ENCODE measurements at regions not wholly inside any gene's neighbourhood (a gene's known extent, or its start where the extent isn't known, plus 50 kb on each side); places are given as distances from the start of the nearest gene placed in this dataset.
"Not testable (repeated sequence)": the region's sequence is repeated elsewhere in the genome, so short reads cannot be mapped to it uniquely, and the experiment has no call there.

DNA sequence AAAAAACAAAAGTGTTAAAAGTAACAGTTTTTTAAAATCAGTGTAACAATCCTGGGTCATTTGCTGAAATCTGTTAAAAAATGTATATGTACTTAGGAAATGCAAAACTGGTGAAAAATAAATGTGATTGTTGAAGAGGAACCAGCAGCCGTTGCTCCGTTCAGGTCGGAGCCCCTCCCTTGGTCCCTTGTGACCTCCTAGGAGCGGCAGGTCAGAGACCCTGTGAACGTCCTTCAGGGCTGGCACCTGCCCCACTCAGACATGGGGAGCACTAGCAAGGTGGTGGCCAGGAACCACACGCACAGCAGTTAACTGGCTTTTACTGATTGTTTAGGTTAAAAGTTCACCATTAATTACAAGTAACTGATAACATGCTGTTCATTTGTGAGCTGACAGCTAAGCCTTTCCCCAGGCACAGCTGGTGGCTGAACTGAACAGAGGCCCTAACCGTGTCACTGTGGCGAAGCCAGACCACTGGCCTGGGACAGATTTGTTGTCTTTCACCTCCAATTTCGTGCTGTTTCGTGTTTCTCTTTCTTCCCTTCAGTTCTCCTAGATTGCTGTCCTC, 159.2 kb upstream of the ALKAL2 start:
- no peak for DNase-seq (ENCODE audit: low read depth)

DNA sequence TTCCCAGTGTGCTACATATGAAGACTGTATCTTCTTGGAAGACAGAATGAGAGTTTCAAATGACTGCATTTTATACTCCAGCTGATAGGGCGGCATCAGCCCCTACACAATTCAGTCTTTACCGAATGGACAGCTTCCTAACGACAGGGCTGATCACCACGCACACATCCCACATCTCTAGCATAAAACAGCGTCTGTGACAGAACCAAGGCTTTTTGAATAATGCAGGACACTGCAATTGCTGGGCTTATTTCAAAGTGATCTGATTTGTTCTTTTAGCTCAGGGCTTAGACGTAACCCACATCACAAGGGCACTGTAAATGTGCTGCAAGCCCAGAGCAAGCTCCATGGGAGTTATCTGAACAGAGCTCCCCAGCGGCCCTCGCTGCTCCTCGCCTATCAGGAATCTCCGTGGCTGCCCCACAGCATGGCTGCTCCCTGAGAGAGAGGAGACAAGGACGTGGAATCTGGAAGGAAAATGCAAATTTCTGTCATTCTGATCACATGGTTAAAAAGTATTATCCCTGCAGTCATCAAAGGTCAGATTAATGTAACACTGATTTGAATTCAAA, 158.5 kb upstream of the ALKAL2 start:
- DNase-seq (ENCODE audit: low read depth): no peak

DNA sequence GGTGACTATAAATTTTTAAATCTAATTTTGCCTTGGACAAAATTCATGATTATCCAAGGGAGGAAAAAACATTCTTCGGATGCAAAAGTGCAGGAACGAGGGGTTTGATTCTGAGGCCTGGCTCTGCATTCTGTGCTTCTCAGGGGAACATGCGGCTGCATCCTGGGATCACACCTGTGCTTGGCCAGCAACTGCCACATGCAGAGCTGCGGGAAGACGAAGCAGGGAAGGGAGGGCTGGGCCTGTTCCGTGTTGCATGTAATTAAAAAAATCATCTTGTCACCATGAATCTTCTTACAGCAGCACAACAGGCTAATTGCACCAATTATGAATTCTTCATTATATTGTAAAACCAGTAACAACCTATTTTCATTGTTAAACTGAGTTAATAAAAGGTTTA, 158.0 kb upstream of the ALKAL2 start:
- no peak for DNase-seq (ENCODE audit: low read depth)

GRCh38 chr2:444937-445884, 157.3 kb upstream of the ALKAL2 start:
- DNase-seq (ENCODE audit: low read depth): no peak

DNA sequence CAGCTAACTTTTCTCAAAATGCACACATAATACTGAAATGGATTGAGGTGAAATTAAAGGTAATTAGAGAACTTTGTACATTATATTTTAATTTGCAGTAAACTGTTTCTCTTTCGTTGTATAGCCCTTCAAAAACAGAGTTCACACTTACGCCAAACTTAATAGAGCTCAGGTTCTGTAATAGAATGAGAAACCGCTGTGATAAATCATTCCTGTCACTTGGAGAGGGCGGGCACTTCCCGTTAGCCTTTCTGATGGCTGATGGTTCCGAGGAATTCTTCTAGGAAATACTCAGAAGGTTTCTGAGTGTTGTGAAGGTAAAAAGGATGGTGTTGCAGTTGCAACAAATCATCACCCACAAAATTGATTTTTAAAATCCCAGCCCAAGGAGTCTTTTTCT, 155.8 kb upstream of the ALKAL2 start:
- no peak for DNase-seq (ENCODE audit: low read depth)

GRCh38 chr2:443216-443615, 155.3 kb upstream of the ALKAL2 start:
- DNase-seq (ENCODE audit: low read depth): no peak

GRCh38 chr2:441258-442022, 153.5 kb upstream of the ALKAL2 start:
- DNase-seq (ENCODE audit: low read depth): no peak

DNA sequence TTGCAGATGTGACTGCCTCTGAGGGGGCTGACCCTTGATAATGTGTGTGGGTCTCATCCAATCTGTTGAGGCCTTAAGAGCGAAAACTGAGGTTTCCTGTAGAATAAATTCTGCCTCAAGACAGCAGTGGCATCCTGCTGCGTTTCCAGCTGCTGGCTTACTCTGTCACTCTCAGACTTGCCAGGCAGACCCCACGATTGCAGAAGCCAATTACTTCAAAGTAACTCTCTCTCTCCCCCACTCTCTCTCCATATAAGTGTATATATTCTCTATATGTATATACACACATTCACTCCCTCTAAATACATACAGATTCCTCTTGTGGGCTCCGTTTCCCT, 152.5 kb upstream of the ALKAL2 start:
- DNase-seq (ENCODE audit: low read depth): no peak

DNA sequence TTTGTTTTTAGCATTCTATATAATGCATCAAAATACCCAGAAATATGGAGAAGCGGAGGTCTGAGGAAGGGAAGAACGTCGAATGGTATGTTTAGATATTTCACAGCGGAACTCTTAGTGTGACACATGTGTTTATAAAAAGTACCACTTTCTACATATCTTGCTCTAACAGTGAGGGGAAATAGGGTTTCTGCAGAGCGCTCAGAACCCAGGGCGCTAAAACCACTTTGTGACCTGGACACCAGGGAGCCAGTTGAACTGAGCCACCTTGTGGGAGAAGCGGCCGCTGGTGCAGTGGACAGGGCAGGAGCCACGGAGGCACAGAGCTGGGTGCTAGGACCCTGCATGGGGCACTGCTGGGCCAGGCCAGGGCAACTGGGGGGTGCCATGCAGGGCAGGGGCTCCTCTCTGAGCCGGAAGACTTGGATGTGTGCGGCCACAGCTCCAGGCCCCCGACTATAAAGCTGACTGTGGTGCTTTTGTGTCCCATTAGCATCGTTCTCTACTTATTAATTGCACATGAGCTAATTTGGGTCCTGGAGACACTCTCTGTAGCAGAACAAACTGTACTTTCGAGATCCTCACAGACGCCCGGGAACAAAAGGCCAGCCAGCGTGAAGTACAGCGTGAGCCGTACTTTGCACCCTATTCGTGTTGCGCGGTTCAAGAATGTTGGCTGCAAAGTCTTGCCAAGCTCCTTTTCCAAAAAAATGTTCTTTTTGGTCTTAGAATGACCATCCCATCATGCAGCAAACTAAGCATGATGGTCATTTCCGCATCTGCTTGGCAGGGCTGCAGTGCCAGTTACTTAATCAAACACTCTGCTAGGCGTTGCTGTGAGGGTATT, 151.9 kb upstream of the ALKAL2 start:
- DNase-seq (ENCODE audit: low read depth): no peak

GRCh38 chr2:439077-439476, 151.2 kb upstream of the ALKAL2 start:
- no peak for DNase-seq (ENCODE audit: low read depth)

- DNase-seq (ENCODE audit: low read depth): peak; percentile 22
Measured at GRCh38 chr2:437756-438393, 150.0 kb upstream of the ALKAL2 start.

DNA sequence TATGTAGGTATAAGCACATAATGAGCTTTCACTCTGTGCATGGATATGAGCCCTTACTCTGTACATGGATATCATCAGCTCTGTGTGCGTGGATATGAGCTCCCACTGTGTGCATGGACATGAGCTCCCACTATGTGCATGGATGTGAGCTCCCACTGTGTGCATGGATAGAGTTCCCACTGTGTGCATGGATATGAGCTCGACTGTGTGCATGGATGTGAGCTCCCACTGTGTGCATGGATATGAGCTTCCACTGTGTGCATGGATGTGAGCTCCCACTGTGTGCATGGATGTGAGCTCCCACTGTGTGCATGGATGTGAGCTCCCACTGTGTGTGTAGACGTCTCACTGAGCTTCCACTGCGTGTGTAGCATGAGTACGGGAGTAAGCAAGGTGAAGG, 149.3 kb upstream of the ALKAL2 start:
- DNase-seq (ENCODE audit: low read depth): no peak

- no peak for DNase-seq (ENCODE audit: low read depth)
Measured at GRCh38 chr2:436205-436604, 148.3 kb upstream of the ALKAL2 start.

DNA sequence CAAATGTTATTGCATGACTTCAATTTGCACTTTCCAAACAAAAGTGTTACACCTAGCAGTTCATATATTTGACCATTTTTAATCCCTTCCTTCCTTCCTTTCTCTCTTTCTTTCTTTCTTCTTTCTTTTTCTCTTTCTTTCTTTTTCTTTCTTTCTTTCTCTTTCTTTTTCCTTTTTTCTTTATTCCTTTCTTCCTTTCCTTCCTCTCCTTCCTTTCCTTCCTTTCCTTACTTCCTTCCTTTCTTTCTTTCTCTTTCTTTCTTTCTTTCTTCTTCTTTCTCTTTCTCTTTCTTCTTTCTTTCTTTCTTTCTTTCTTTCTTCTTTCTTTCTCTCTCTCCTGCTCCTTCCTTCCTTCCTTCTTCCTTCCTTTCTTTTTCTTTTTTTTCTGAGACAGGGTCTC, 146.7 kb upstream of the ALKAL2 start:
- no peak for DNase-seq (ENCODE audit: low read depth)

DNA sequence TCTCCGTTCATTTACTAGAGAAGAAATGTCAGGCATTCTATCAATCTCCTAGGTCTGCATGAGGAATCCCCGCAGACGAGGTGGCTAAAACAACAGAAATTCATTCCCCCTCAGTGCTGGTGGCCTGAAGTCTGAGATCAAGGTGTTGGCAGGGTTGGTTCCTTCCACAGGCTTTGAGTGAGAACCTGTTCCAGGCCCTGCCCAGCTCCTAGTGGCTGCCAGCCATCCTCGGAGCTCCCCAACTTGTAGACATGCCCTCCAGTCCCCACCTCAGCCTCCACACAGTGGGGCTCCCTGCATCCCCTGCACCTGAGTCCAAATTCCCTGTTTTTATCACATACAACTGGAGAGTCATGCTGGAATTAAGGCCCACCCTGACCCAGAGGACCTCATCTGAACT, 145.3 kb upstream of the ALKAL2 start:
- DNase-seq (ENCODE audit: low read depth): no peak

DNA sequence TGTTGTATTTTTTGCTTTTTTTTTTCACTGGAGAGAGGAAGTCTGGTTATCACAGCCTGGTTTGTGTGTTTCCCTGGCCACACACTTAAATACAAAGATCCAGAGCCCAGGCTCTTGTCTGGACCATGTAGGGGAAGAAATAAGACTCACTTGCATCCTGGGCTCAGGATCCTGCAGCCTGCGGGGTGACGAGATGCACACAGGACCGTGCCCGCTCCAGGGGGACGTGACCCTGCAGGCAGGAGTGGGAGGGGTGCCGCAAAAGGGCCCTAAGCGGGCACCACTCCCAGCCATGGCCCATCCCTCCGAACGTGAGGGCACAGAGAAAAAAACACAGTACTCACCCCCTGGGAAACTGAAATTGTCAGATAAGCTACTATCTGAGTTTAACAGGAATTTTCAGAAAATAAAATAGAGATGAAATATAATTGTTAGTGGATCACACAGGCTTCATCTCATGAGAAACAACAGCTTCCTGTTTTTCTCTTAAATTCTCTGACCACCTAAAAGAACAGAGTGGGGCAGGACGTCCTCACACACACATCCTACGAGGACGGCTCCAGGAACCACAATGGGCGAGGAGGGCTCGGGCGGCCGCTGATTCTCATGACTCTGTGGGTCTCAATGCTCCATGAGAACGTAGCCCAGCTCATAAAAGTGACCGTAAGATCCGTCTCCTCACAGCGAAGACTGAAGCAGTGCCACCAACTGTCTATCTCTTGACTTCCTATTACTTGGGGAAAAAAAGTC, 142.6 kb upstream of the ALKAL2 start:
- DNase-seq (ENCODE audit: low read depth): no peak

DNA sequence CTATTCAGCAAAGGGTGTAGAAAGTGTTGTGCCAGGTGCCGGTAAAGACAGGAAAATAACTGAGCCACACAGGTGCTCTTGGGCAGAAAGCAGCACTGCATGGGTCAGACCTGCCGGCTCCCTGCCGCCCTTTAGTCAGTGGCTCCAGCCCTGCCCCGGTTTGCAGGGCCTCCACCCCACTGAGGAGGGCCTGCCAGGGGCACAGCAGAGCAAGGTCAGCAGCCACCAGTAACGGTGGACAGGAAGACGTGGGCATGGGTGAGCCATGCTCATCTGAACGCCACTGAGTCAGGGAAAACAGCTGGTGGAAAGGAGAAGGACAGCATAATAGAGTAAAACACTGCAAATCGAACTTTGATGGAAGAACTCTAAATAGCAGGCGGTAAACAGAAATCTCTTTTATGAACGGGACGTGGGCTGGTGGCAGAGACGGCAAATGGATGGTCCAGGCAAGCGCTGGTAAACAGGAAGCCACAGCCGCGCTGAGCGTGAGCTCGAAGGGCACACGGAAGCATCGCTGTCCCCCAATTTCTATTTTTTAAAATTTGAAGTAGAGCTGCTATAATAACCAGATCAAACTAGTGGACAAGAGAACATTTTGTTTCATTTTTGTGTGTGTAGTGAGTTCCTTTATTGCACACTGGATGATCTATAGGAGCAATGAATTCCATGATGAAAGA, 141.8 kb upstream of the ALKAL2 start:
- DNase-seq (ENCODE audit: low read depth): no peak

DNA sequence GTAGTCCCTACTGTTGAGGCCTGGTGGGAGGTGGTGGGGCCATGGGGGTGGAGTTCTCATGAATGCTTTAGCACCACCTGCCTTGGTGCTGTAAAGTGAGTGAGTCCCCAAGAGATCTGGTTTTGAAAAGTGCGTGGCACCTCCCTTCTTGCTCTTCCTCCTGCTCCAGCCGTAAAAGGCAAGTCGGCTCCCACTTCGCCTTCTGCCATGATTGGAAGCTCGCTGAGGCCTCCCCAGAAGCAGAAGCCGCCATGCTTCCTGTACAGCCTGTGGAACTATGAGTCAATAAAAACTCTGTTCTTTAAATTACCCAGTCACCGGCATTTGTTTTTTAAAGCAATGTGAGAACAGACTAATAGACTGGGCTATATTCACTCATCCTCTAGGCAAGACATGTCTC, 141.3 kb upstream of the ALKAL2 start:
- no peak for DNase-seq (ENCODE audit: low read depth)

DNA sequence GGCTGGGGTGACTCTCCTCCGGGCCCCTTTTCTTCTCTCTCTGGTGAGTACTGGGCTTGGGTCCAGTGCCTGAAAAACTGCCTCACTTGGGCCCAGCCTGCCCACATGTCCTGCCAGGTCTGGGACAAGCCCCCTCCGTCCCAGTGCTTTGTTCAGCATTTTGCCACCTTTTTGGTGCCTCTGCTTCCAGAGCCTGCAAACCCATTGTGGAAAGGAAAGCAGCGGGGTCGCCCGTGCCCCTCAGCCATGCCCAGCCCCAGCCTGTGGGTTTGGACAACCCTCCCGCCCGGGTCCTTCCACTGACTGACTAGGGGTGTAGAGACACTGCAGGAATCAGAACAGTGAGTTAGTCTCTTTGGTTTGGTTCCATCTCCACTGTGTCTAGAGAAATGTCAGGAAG, 140.7 kb upstream of the ALKAL2 start:
- no peak for DNase-seq (ENCODE audit: low read depth)

DNA sequence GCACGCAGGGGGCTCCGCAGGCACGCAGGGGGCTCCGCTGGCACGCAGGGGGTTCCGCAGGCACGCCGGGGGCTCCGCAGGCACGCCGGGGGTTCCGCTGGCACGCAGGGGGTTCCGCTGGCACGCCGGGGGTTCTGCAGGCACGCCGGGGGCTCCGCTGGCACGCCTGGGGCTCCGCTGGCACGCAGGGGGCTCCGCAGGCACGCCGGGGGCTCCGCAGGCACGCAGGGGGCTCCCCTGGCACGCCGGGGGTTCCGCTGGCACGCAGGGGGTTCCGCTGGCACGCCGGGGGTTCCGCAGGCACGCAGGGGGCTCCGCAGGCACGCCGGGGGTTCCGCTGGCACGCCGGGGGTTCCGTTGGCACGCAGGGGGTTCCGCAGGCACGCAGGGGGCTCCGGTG, 138.8 kb upstream of the ALKAL2 start:
- not testable (repeated sequence) for DNase-seq (ENCODE audit: low read depth)

All from stimulated activated CD8-positive, alpha-beta memory T cell treated with anti-CD3 and anti-CD28 coated beads, Interleukin-4, amount 100 ng/mL, for 24 hours (primary cell).